DND-41 (cell line): ENCODE measurements at regions not wholly inside any gene's neighbourhood (a gene's known extent, or its start where the extent isn't known, plus 50 kb on each side); places are given as distances from the start of the nearest gene placed in this dataset.

Experiments used
- EZH2 ChIP-seq: IDR thresholded peaks from 3 replicates; pipeline ENCODE4 v1.6.1; 2012; ENCODE audit warnings: borderline replicate concordance, low read depth, mild to moderate bottlenecking, moderate library complexity, low read length, inconsistent platforms; ENCODE audit not compliant: severe bottlenecking
- TF ChIP-seq, protein P1 (sequence below): IDR thresholded peaks from 2 replicates; pipeline ENCODE4 v1.5.1; 2012; ENCODE audit warnings: borderline replicate concordance, low read length, moderate library complexity, mild to moderate bottlenecking; ENCODE audit not compliant: poor library complexity, severe bottlenecking; ENCODE audit errors: extremely low read depth

GRCh38 chr5:124416627-124417026 is 329.8 kb downstream of the ZNF608 start:
- TF ChIP-seq, protein P1, sequence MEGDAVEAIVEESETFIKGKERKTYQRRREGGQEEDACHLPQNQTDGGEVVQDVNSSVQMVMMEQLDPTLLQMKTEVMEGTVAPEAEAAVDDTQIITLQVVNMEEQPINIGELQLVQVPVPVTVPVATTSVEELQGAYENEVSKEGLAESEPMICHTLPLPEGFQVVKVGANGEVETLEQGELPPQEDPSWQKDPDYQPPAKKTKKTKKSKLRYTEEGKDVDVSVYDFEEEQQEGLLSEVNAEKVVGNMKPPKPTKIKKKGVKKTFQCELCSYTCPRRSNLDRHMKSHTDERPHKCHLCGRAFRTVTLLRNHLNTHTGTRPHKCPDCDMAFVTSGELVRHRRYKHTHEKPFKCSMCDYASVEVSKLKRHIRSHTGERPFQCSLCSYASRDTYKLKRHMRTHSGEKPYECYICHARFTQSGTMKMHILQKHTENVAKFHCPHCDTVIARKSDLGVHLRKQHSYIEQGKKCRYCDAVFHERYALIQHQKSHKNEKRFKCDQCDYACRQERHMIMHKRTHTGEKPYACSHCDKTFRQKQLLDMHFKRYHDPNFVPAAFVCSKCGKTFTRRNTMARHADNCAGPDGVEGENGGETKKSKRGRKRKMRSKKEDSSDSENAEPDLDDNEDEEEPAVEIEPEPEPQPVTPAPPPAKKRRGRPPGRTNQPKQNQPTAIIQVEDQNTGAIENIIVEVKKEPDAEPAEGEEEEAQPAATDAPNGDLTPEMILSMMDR, result no peak
- no peak for TF ChIP-seq EZH2
